Stomach (tissue), 4 donors: ENCODE measurements at regions not wholly inside any gene's neighbourhood (a gene's known extent, or its start where the extent isn't known, plus 50 kb on each side); places are given as distances from the start of the nearest gene placed in this dataset.

Experiments
- CTCF ChIP-seq, 7 experiments: fragments of 450-650 bp in 4 of 7; fragments of 200-600 bp in 3 of 7; sonication (generic) in 3 of 7; IDR thresholded peaks; one replicate each; pipeline ENCODE4 v1.5.1; 2016 to 2019; ENCODE audit warnings: antibody characterized with exemption in 7 of 7, control low read depth in 2 of 7, mild to moderate bottlenecking in 1 of 7
- POLR2AphosphoS5 ChIP-seq, 3 donors: sonication (generic); formaldehyde crosslinking; IDR thresholded peaks; one replicate each; pipeline ENCODE4 v1.6.1; 2016; ENCODE audit warnings: antibody characterized with exemption in 3 of 3

GRCh38 chr2:11077411-11077810, 77.9 kb upstream of the SLC66A3 start:
- TF ChIP-seq CTCF (IDR thresholded peaks at IDR 0.05) (no peak), POLR2AphosphoS5 (IDR thresholded peaks at IDR 0.05) (no peak)
